H1 (cell line): ENCODE measurements at regions not wholly inside any gene's neighbourhood (a gene's known extent, or its start where the extent isn't known, plus 50 kb on each side); places are given as distances from the start of the nearest gene placed in this dataset.

ENCODE experiments used
- CTCF ChIA-PET: fragments of 300-600 bp; sonication (Branson Sonifier 250); formaldehyde crosslinking; loops from one replicate; lab custom pipeline; 2021; ENCODE audit not compliant: partially characterized antibody; lab: Charles Lee
- POLR2A ChIA-PET: fragments of 300-600 bp; sonication (Branson Sonifier 250); formaldehyde crosslinking; loops from one replicate; lab custom pipeline; 2021; ENCODE audit warnings: inconsistent platforms; ENCODE audit not compliant: partially characterized antibody; lab: Charles Lee
- DNase-seq, 2 experiments: peaks; one replicate each; pipeline versions ENCODE4 v3.0.0 to v3.0.0-alpha.2; 2010 to 2022; ENCODE audit warnings: low spot score in 2 of 2, low read depth in 1 of 2, mixed read lengths in 1 of 2
- FAIRE-seq: peaks from 2 replicates; lab custom pipeline; 2011; peaks lifted over from hg19 to GRCh38; lab: Jason Lieb, UNC
- H2AFZ ChIP-seq: 2 replicates; pipeline ENCODE4 v1.8.1; 2012; ENCODE audit warnings: low read length, inconsistent platforms
- H2AK5ac ChIP-seq: 2 replicates; pipeline ENCODE4 v1.6.1; 2013; ENCODE audit warnings: low read depth, low read length
- H2BK120ac ChIP-seq: replicated peaks from 2 replicates; pipeline ENCODE3; 2013; ENCODE audit warnings: low read depth, low read length, inconsistent platforms
- H2BK12ac ChIP-seq: 2 replicates; pipeline ENCODE4 v1.6.1; 2013; ENCODE audit warnings: low read depth, low read length
- H2BK15ac ChIP-seq: 2 replicates; pipeline ENCODE4 v1.6.1; 2013; ENCODE audit warnings: low read length
- H2BK20ac ChIP-seq: 2 replicates; pipeline ENCODE4 v1.6.1; 2013; ENCODE audit warnings: low read length
- H2BK5ac ChIP-seq: 2 replicates; pipeline ENCODE4 v1.6.1; 2013; ENCODE audit warnings: low read depth, low read length
- H3K14ac ChIP-seq: 2 replicates; pipeline ENCODE4 v1.6.1; 2013; ENCODE audit warnings: inconsistent platforms; ENCODE audit not compliant: insufficient read length
- H3K18ac ChIP-seq: 2 replicates; pipeline ENCODE4 v1.6.1; 2013; ENCODE audit warnings: low read length; ENCODE audit errors: extremely low read depth
- H3K23ac ChIP-seq: 2 replicates; pipeline ENCODE4 v1.6.1; 2013; ENCODE audit warnings: inconsistent platforms; ENCODE audit not compliant: insufficient read length
- H3K23me2 ChIP-seq: 2 replicates; pipeline ENCODE4 v1.6.1; 2013; ENCODE audit warnings: low read depth, low read length
- H3K27ac ChIP-seq: 2 replicates; pipeline ENCODE4 v1.6.1; 2011; ENCODE audit warnings: low read depth, low read length, inconsistent platforms
- H3K27me3 ChIP-seq, 4 experiments: replicated peaks in 1 of 4; 1 replicate in 1 of 4; 2 replicates in 3 of 4; pipeline versions ENCODE4 v1.6.1 to v1.8.1; 2011 to 2013; ENCODE audit warnings: low read length in 3 of 4, mild to moderate bottlenecking in 3 of 4, inconsistent platforms in 2 of 4, mixed read lengths in 2 of 4, moderate library complexity in 1 of 4; ENCODE audit not compliant: control insufficient read depth in 3 of 4, insufficient read depth in 3 of 4; ENCODE audit errors: extremely low read depth in 1 of 4
- H3K36me3 ChIP-seq, 4 experiments: 2 replicates each; pipeline versions ENCODE4 v1.6.1 to v1.8.1; 2011 to 2013; ENCODE audit warnings: mild to moderate bottlenecking in 4 of 4, low read length in 3 of 4, moderate library complexity in 2 of 4, control low read depth in 1 of 4, inconsistent platforms in 1 of 4; ENCODE audit not compliant: insufficient read depth in 4 of 4, control insufficient read depth in 2 of 4
- H3K4ac ChIP-seq: replicated peaks from 2 replicates; pipeline ENCODE3; 2013; ENCODE audit warnings: low read length, low read depth, mixed read lengths, inconsistent platforms; ENCODE audit not compliant: insufficient read length
- H3K4me1 ChIP-seq, 4 experiments: replicated peaks in 1 of 4; 1 replicate in 1 of 4; 2 replicates in 3 of 4; pipeline versions ENCODE4 v1.6.1 to v1.8.1; 2011 to 2013; ENCODE audit warnings: low read length in 3 of 4, inconsistent platforms in 2 of 4, mixed read lengths in 1 of 4; ENCODE audit not compliant: insufficient read depth in 4 of 4, control insufficient read depth in 3 of 4
- H3K4me2 ChIP-seq, 2 experiments: 2 replicates each; pipeline versions ENCODE4 v1.6.1 to v1.8.1; 2011 to 2013; ENCODE audit warnings: low read depth in 2 of 2, low read length in 2 of 2, control low read depth in 1 of 2, inconsistent platforms in 1 of 2, mild to moderate bottlenecking in 1 of 2; ENCODE audit not compliant: insufficient read depth in 1 of 2
- H3K4me3 ChIP-seq, 4 experiments: fragments of 200-600, 300-600 bp in 1 of 4; sonication (generic), shearing (Covaris generic), sonication (Bioruptor Twin) in 1 of 4; 2 replicates each; pipeline versions ENCODE4 v1.5.1 to v1.8.1; 2011 to 2016; ENCODE audit warnings: low read length in 4 of 4, low read depth in 3 of 4, control low read depth in 2 of 4, inconsistent platforms in 2 of 4, mild to moderate bottlenecking in 2 of 4, mixed read lengths in 1 of 4, moderate library complexity in 1 of 4; ENCODE audit not compliant: insufficient read depth in 2 of 4; ENCODE audit errors: extremely low read depth in 1 of 4
- H3K56ac ChIP-seq: replicated peaks from 2 replicates; pipeline ENCODE3; 2013; ENCODE audit warnings: low read depth, mild to moderate bottlenecking, mixed read lengths, low read length, inconsistent platforms; ENCODE audit not compliant: insufficient read length
- H3K79me1 ChIP-seq: 2 replicates; pipeline ENCODE4 v1.6.1; 2013; ENCODE audit warnings: low read depth, low read length, control low read depth
- H3K79me2 ChIP-seq, 2 experiments: 2 replicates each; pipeline versions ENCODE4 v1.6.1 to v1.8.1; 2012 to 2013; ENCODE audit warnings: low read length in 2 of 2, mild to moderate bottlenecking in 2 of 2, inconsistent platforms in 1 of 2; ENCODE audit not compliant: insufficient read depth in 2 of 2, control insufficient read depth in 1 of 2
- H3K9ac ChIP-seq, 4 experiments: replicated peaks in 1 of 4; 1 replicate in 1 of 4; 2 replicates in 3 of 4; pipeline versions ENCODE4 v1.6.1 to v1.8.1; 2011 to 2013; ENCODE audit warnings: low read depth in 3 of 4, low read length in 3 of 4, control low read depth in 2 of 4, mild to moderate bottlenecking in 2 of 4, moderate library complexity in 2 of 4, inconsistent platforms in 1 of 4; ENCODE audit errors: extremely low read depth in 1 of 4
- H3K9me3 ChIP-seq, 2 experiments: 2 replicates each; pipeline versions ENCODE4 v1.6.1 to v1.8.1; 2012 to 2013; ENCODE audit warnings: mild to moderate bottlenecking in 2 of 2, moderate library complexity in 2 of 2, control low read depth in 1 of 2, inconsistent platforms in 1 of 2, low read depth in 1 of 2, low read length in 1 of 2, mixed read lengths in 1 of 2; ENCODE audit not compliant: insufficient read depth in 2 of 2
- H4K20me1 ChIP-seq, 2 experiments: replicated peaks in 1 of 2; 2 replicates each; pipeline versions ENCODE3 to v1.8.1; 2011 to 2013; ENCODE audit warnings: inconsistent platforms in 2 of 2, low read length in 2 of 2, mild to moderate bottlenecking in 1 of 2; ENCODE audit not compliant: insufficient read depth in 2 of 2, control insufficient read depth in 1 of 2
- H4K5ac ChIP-seq: 2 replicates; pipeline ENCODE4 v1.6.1; 2013; ENCODE audit warnings: low read length, low read depth, mixed read lengths, inconsistent platforms; ENCODE audit not compliant: insufficient read length
- H4K8ac ChIP-seq: 2 replicates; pipeline ENCODE4 v1.8.0; 2013; ENCODE audit warnings: mild to moderate bottlenecking, moderate library complexity, low read length, inconsistent platforms; ENCODE audit not compliant: insufficient read depth; ENCODE audit errors: extremely low read depth
- H4K91ac ChIP-seq: replicated peaks from 2 replicates; pipeline ENCODE3; 2013; ENCODE audit warnings: low read length, mixed read lengths, inconsistent platforms; ENCODE audit not compliant: insufficient read length
- ASH2L ChIP-seq: fragments of 200-600, 300-600 bp; sonication (generic); IDR thresholded peaks from one replicate; pipeline ENCODE4 v1.7.1; 2017; ENCODE audit warnings: low read length
- BCL11A ChIP-seq, 2 experiments: IDR thresholded peaks; one replicate each; pipeline ENCODE4 v1.6.1; 2011; ENCODE audit warnings: low read depth in 2 of 2, low read length in 2 of 2, mild to moderate bottlenecking in 2 of 2
- CBX5 ChIP-seq: fragments of 300-800, 300-1000 bp; sonication (generic); IDR thresholded peaks from 2 replicates; pipeline ENCODE4 v1.7.1; 2016; ENCODE audit warnings: antibody characterized with exemption, low read length, low read depth
- E2F6 ChIP-seq: IDR thresholded peaks from 2 replicates; pipeline ENCODE4 v1.6.1; 2012; ENCODE audit warnings: inconsistent platforms
- EGR1 ChIP-seq: IDR thresholded peaks from 2 replicates; pipeline ENCODE4 v1.6.1; 2011; ENCODE audit warnings: low read depth, low read length, borderline replicate concordance
- FOSL1 ChIP-seq: IDR thresholded peaks from 2 replicates; pipeline ENCODE4 v1.6.1; 2011; ENCODE audit warnings: mild to moderate bottlenecking, low read depth, low read length, moderate library complexity; ENCODE audit not compliant: insufficient read depth
- GTF2F1 ChIP-seq: IDR thresholded peaks from 2 replicates; pipeline ENCODE4 v1.6.1; 2012; ENCODE audit warnings: low read depth, low read length, improper control_type of control experiment, borderline replicate concordance
- RXRA ChIP-seq: IDR thresholded peaks from 2 replicates; pipeline ENCODE4 v1.6.1; 2011; ENCODE audit warnings: low read depth, mild to moderate bottlenecking, low read length, moderate library complexity; ENCODE audit not compliant: insufficient read depth
- SP1 ChIP-seq: IDR thresholded peaks from 2 replicates; pipeline ENCODE4 v1.6.1; 2011; ENCODE audit warnings: low read depth, low read length
- SUZ12 ChIP-seq: fragments of 200-600 bp; sonication (generic); IDR thresholded peaks from 2 replicates; pipeline ENCODE4 v1.6.1; 2012; ENCODE audit warnings: mild to moderate bottlenecking, inconsistent platforms, low read length, moderate library complexity, mixed read lengths
- TCF12 ChIP-seq: IDR thresholded peaks from 2 replicates; pipeline ENCODE4 v1.6.1; 2011; ENCODE audit warnings: low read depth, mild to moderate bottlenecking, low read length
- WGBS, 2 experiments: shearing (Covaris generic) in 1 of 2; methylation state at CpG; one replicate each; pipeline versions ENCODE4 v1.1.6 to v1.1.7; 2013 to 2015; ENCODE audit warnings: low lambda C conversion rate in 2 of 2, mixed read lengths in 2 of 2, inconsistent platforms in 1 of 2, low coverage in 1 of 2, missing lambda C conversion rate in 1 of 2; ENCODE audit not compliant: insufficient replicate concordance in 2 of 2, insufficient coverage in 1 of 2, insufficient read length in 1 of 2; ENCODE audit errors: extremely low coverage in 1 of 2, missing lambda C conversion rate in 1 of 2; 5-methylcytosine and 5-hydroxymethylcytosine counted together

DNA sequence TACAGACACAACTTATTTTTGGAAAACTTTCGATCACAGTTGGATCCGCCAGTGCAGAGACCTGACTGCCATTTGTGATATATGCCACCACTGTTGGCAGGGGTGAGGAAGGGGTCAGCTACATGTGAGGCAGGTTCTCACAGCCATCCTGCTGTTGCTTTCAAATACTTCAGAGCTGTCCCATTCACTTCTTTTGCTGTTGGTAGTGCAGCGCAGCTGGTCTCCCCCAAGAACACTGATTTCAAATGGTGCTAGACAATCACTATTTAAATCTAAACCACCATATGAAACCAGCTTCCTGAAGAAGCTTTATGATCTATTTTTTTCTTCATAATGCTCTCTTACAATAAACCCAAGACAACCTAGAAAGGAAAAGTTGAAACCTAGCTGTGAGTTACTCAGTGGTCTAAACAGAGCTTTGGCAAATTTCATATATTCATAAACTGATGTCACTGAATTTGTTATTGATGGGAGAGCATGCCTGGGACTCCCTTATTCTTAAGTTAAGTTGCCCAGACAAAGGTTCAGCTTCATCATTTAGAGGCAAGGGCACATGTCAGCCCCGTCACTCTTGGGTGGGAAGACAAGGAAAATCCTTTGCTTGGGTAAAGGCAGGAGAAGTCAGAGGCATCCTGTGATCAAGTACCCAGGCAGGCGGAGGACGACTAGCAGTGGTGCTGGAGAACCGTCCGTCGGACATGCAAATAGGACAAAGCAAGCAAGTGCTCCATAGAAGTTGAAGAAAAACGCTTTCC, 143.4 kb upstream of the KLF14 start:
- Histone ChIP-seq H3K14ac (no peak overlapping the region), H3K79me1 (no peaks in the 10 kb centered on the region), H2AFZ (no peak overlapping the region), H3K9me3 (no peaks in the 10 kb centered on the region), H4K5ac (no peak overlapping the region), H4K91ac (no peak overlapping the region), H4K8ac (no peak overlapping the region), H3K79me2 (no peaks in the 10 kb centered on the region), H3K56ac (no peak overlapping the region), H2BK5ac (no peak overlapping the region), H3K23ac (no peak overlapping the region), H3K36me3 (0 out of 8 replicates have a peak, but pooled peaks cover 0 to 1% (median 0%) of the 10 kb centered on the region in 4 experiments), H2BK15ac (no peak overlapping the region), H3K4me1 (peaks cover 0 to 10% (median 2%) of the 10 kb centered on the region in 4 experiments; a peak in 2 of 7 replicates), H2BK20ac (no peak overlapping the region), H3K23me2 (no peaks in the 10 kb centered on the region; the same call in 1 of the 2 replicates), H2BK12ac (no peak overlapping the region), H3K9ac (no peak overlapping the region), H3K4me2 (no peak overlapping the region), H3K18ac (no peak overlapping the region), H4K20me1 (no peaks in the 10 kb centered on the region), H3K27ac (no peak overlapping the region), H2AK5ac (no peak overlapping the region), H2BK120ac (no peak overlapping the region), H3K4ac (no peak overlapping the region), H3K4me3 (no peak overlapping the region), H3K27me3 (no peaks in the 10 kb centered on the region)
- TF ChIP-seq CBX5 (no peak), SP1 (no peak), E2F6 (no peak), BCL11A (IDR thresholded peaks at IDR 0.05; ENCODE audit: low read depth in 2 of 2, low read length in 2 of 2) (no peak), EGR1 (no peak), ASH2L (no peak), GTF2F1 (no peak), TCF12 (no peak), SUZ12 (no peak), RXRA (no peak), FOSL1 (no peak)
- WGBS, 2 experiments, result 91% methylated on average over 10 of the region's 10 CpGs; no CpG with 5 or more reads in 1 of the 2 experiments
- POLR2A ChIA-PET, result no interaction called here
- no peak for DNase-seq
- no peak for FAIRE-seq
- CTCF ChIA-PET, result interaction anchor here (1.0 to 3.6 kb wide), 7 partner anchors 8 to 163 kb away, joined by 3 to 13 read pairs (median 4); no protein-coding TSS in a partner anchor
